Gastroesophageal sphincter (tissue), 4 donors: ENCODE measurements at regions not wholly inside any gene's neighbourhood (a gene's known extent, or its start where the extent isn't known, plus 50 kb on each side); places are given as distances from the start of the nearest gene placed in this dataset.

Experiments used
- ATAC-seq: fragments of 150-250 bp; one replicate; pipeline ENCODE4 v1.9.1; 2016; ENCODE audit warnings: mild to moderate bottlenecking, moderate library complexity
- H3K27ac ChIP-seq, 4 donors: fragments of 200-600 bp; sonication (generic) in 3 of 4; 1 replicate in 3 of 4; 2 replicates in 1 of 4; pipeline ENCODE4 v1.5.1; 2016 to 2019
- H3K27me3 ChIP-seq: fragments of 200-600 bp; sonication (generic); one replicate; pipeline ENCODE4 v1.5.1; 2019
- H3K36me3 ChIP-seq, 2 donors: fragments of 200-600 bp; sonication (generic); one replicate each; pipeline ENCODE4 v1.5.1; 2019; ENCODE audit warnings: control low read depth in 1 of 2
- H3K4me1 ChIP-seq, 3 donors: fragments of 200-600 bp; sonication (generic); 1 replicate in 2 of 3; 2 replicates in 1 of 3; pipeline ENCODE4 v1.5.1; 2016 to 2019; ENCODE audit warnings: control low read depth in 2 of 3
- H3K4me3 ChIP-seq, 2 donors: fragments of 200-600 bp; sonication (generic); one replicate each; pipeline ENCODE4 v1.5.1; 2019; ENCODE audit warnings: mild to moderate bottlenecking in 1 of 2, moderate library complexity in 1 of 2
- H3K9me3 ChIP-seq, 3 donors: fragments of 200-600 bp; sonication (generic); one replicate each; pipeline ENCODE4 v1.5.1; 2017 to 2019; ENCODE audit warnings: control low read depth in 2 of 3
- CTCF ChIP-seq, 4 experiments: fragments of 200-600 bp in 2 of 4; fragments of 450-650 bp in 2 of 4; sonication (generic) in 1 of 4; IDR thresholded peaks; one replicate each; pipeline ENCODE4 v1.5.1; 2017 to 2019; ENCODE audit warnings: antibody characterized with exemption in 4 of 4, mild to moderate bottlenecking in 2 of 4, moderate library complexity in 2 of 4
- EP300 ChIP-seq: sonication (generic); formaldehyde crosslinking; IDR thresholded peaks from one replicate; pipeline ENCODE4 v1.6.1; 2017; ENCODE audit warnings: antibody characterized with exemption, mild to moderate bottlenecking
- POLR2A ChIP-seq, 2 donors: fragments of 450-650 bp; IDR thresholded peaks; one replicate each; pipeline ENCODE4 v1.6.1; 2017; ENCODE audit warnings: antibody characterized with exemption in 2 of 2, mild to moderate bottlenecking in 2 of 2, moderate library complexity in 1 of 2
- POLR2AphosphoS5 ChIP-seq: sonication (generic); formaldehyde crosslinking; IDR thresholded peaks from one replicate; pipeline ENCODE4 v1.6.1; 2017; ENCODE audit warnings: antibody characterized with exemption
- WGBS, 2 donors: methylation state at CpG; one replicate each; pipeline ENCODE4 v1.1.5; 2018; ENCODE audit warnings: low coverage in 1 of 2; 5-methylcytosine and 5-hydroxymethylcytosine counted together

- ATAC-seq: no peak
- no peak for TF ChIP-seq CTCF (IDR thresholded peaks at IDR 0.05)
- no peak for TF ChIP-seq EP300
- no peak for TF ChIP-seq POLR2AphosphoS5
- Histone ChIP-seq H3K9me3 (peaks cover 0 to 12% (median 0%) of the 10 kb centered on the region in 3 donors), H3K4me1 (no peaks in the 10 kb centered on the region), H3K27ac (no peak overlapping the region), H3K27me3 (peaks cover 21% of the 10 kb centered on the region), H3K36me3 (no peaks in the 10 kb centered on the region), H3K4me3 (no peak overlapping the region)
- 50% methylated on average over 1 of the region's 15 CpGs; no CpG with 5 or more reads in 1 of the 2 donors for WGBS, 2 donors
These were observed 248.8 kb downstream of the ACKR3 start for GRCh38 chr2:236818281-236819045.

GRCh38 chr2:236819275-236820002 is 249.8 kb downstream of the ACKR3 start:
- Histone ChIP-seq H3K27ac (no peak overlapping the region), H3K4me1 (no peaks in the 10 kb centered on the region), H3K4me3 (no peak overlapping the region), H3K36me3 (no peaks in the 10 kb centered on the region), H3K27me3 (peaks cover 21% of the 10 kb centered on the region), H3K9me3 (peaks cover 0 to 12% (median 0%) of the 10 kb centered on the region in 3 donors)
- ATAC-seq: no peak
- 86% methylated on average over 8 to 15 of the region's 19 CpGs for WGBS, 2 donors
- TF ChIP-seq POLR2AphosphoS5 (no peak), CTCF (IDR thresholded peaks at IDR 0.05) (no peak), POLR2A (IDR thresholded peaks at IDR 0.05) (no peak), EP300 (no peak)

- TF ChIP-seq POLR2A (IDR thresholded peaks at IDR 0.05): no peak
- no peak for TF ChIP-seq EP300
- no peak for TF ChIP-seq CTCF (IDR thresholded peaks at IDR 0.05)
- TF ChIP-seq POLR2AphosphoS5: no peak
- Histone ChIP-seq H3K27ac (no peak overlapping the region), H3K36me3 (no peaks in the 10 kb centered on the region), H3K27me3 (peaks cover 21% of the 10 kb centered on the region), H3K4me3 (no peak overlapping the region), H3K4me1 (no peaks in the 10 kb centered on the region), H3K9me3 (peaks cover 0 to 12% (median 0%) of the 10 kb centered on the region in 3 donors)
- WGBS, 2 donors: 81 to 82% methylated on average over 10 of the region's 10 CpGs
- ATAC-seq: no peak
These were observed 251.2 kb downstream of the ACKR3 start for GRCh38 chr2:236820763-236821344.

GRCh38 chr2:236823041-236823629 is 253.5 kb downstream of the ACKR3 start:
- Histone ChIP-seq H3K27me3 (peaks cover 14% of the 10 kb centered on the region), H3K4me3 (no peak overlapping the region), H3K4me1 (no peaks in the 10 kb centered on the region), H3K36me3 (no peaks in the 10 kb centered on the region), H3K27ac (no peak overlapping the region), H3K9me3 (peaks cover 0 to 12% (median 0%) of the 10 kb centered on the region in 3 donors)
- 80 to 87% methylated on average over 1 to 8 of the region's 16 CpGs for WGBS, 2 donors
- TF ChIP-seq POLR2AphosphoS5: no peak
- TF ChIP-seq EP300: no peak
- TF ChIP-seq CTCF (IDR thresholded peaks at IDR 0.05): no peak
- no peak for TF ChIP-seq POLR2A (IDR thresholded peaks at IDR 0.05)
- no peak for ATAC-seq
